Testis (tissue), 2 donors: ENCODE measurements at regions not wholly inside any gene's neighbourhood (a gene's known extent, or its start where the extent isn't known, plus 50 kb on each side); places are given as distances from the start of the nearest gene placed in this dataset.

Experiments
- POLR2A ChIP-seq: fragments of 450-650 bp; IDR thresholded peaks from one replicate; pipeline ENCODE4 v1.6.1; 2017; ENCODE audit warnings: antibody characterized with exemption, mild to moderate bottlenecking, moderate library complexity
- TF ChIP-seq, protein P1 (sequence below), 3 experiments: fragments of 450-650 bp in 2 of 3; fragments of 200-600 bp in 1 of 3; sonication (generic) in 1 of 3; IDR thresholded peaks; one replicate each; pipeline ENCODE4 v1.5.1; 2016 to 2019; ENCODE audit warnings: antibody characterized with exemption in 3 of 3, mild to moderate bottlenecking in 2 of 3, moderate library complexity in 1 of 3

DNA sequence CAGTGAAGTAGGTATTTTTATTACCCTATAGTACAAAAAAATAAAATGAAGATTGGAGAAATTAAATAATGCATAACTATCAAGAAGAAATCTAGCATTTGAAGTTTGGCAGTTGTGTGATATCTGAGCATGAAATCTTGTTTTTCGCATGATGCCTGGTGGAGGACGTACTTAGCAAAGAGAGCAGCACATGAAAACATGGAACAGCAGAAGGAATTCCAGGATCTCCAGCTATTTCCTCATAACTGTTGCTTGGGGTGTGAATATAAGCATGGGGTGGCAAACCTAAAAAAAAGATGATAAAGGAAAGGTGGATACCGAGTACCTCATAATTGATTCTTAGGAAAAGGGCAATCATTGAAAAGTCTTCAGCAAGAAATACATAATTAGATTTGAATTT lies 174.3 kb upstream of the FAM3C start:
- TF ChIP-seq, protein P1, sequence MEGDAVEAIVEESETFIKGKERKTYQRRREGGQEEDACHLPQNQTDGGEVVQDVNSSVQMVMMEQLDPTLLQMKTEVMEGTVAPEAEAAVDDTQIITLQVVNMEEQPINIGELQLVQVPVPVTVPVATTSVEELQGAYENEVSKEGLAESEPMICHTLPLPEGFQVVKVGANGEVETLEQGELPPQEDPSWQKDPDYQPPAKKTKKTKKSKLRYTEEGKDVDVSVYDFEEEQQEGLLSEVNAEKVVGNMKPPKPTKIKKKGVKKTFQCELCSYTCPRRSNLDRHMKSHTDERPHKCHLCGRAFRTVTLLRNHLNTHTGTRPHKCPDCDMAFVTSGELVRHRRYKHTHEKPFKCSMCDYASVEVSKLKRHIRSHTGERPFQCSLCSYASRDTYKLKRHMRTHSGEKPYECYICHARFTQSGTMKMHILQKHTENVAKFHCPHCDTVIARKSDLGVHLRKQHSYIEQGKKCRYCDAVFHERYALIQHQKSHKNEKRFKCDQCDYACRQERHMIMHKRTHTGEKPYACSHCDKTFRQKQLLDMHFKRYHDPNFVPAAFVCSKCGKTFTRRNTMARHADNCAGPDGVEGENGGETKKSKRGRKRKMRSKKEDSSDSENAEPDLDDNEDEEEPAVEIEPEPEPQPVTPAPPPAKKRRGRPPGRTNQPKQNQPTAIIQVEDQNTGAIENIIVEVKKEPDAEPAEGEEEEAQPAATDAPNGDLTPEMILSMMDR (IDR thresholded peaks at IDR 0.05): no peak
- TF ChIP-seq POLR2A: no peak
